Psoas muscle (tissue), 7 donors: ENCODE measurements at regions not wholly inside any gene's neighbourhood (a gene's known extent, or its start where the extent isn't known, plus 50 kb on each side); places are given as distances from the start of the nearest gene placed in this dataset.
"Not testable (repeated sequence)": the region's sequence is repeated elsewhere in the genome, so short reads cannot be mapped to it uniquely, and the experiment has no call there.

Experiments used
- ATAC-seq, 4 donors: fragments of 200-7000 bp; cut with Tn5 transposase; one replicate each; pipeline ENCODE4 v1.9.1; 2020; ENCODE audit warnings: moderate library complexity in 3 of 4, mild to moderate bottlenecking in 2 of 4
- DNase-seq, 2 donors: peaks; one replicate each; pipeline ENCODE4 v3.0.0-alpha.2; 2020
- H3K27ac ChIP-seq: fragments of 200-600 bp; one replicate; pipeline ENCODE4 v1.8.0; 2022
- H3K27me3 ChIP-seq, 3 donors: fragments of 200-600 bp in 1 of 3; one replicate each; pipeline versions ENCODE4 v1.6.1 to v1.8.0; 2013 to 2022; ENCODE audit warnings: low read length in 2 of 3, mild to moderate bottlenecking in 2 of 3, moderate library complexity in 1 of 3; ENCODE audit not compliant: insufficient read depth in 3 of 3
- H3K36me3 ChIP-seq, 2 donors: fragments of 200-600 bp in 1 of 2; one replicate each; pipeline versions ENCODE4 v1.6.1 to v1.8.0; 2013 to 2022; ENCODE audit warnings: low read depth in 1 of 2, mild to moderate bottlenecking in 1 of 2, moderate library complexity in 1 of 2; ENCODE audit not compliant: insufficient read depth in 1 of 2
- H3K4me1 ChIP-seq: fragments of 200-600 bp; one replicate; pipeline ENCODE4 v1.8.0; 2022
- H3K4me3 ChIP-seq: fragments of 200-600 bp; one replicate; pipeline ENCODE4 v1.8.0; 2022; ENCODE audit warnings: mild to moderate bottlenecking
- H3K9me3 ChIP-seq: fragments of 200-600 bp; one replicate; pipeline ENCODE4 v1.8.0; 2022
- CTCF ChIP-seq: fragments of 200-600 bp; IDR thresholded peaks from one replicate; pipeline ENCODE4 v1.8.0; 2022; ENCODE audit warnings: antibody characterized with exemption
- WGBS, 3 donors: extraction: QIAGEN DNeasy Blood & Tissue Kit; methylation state at CpG; one replicate each; pipeline versions ENCODE4 v1.1.6 to v1.1.7; 2013; 5-methylcytosine and 5-hydroxymethylcytosine counted together
- intact Hi-C, 2 donors: fragments of 100-400 bp; cut with DNase I; formaldehyde crosslinking; loops; one replicate each; pipeline versions ENCODE4 v1.11.0 to v1.14.2; 2022
- donor health status: healthy with polysubstance abuse.
- donor health status: DM: no; HTN: no; CAD: no; lungs with moderate emphysema.
- donor health status: Bipolar disorder and iron deficiency.
- donor health status: healthy.
- donor health status: DM: yes; HTN: yes; CAD: no.
- donor health status: DM: no; HTN: no; CAD: no.
- donor health status: DM: yes; HTN: yes; CAD: no.

DNA sequence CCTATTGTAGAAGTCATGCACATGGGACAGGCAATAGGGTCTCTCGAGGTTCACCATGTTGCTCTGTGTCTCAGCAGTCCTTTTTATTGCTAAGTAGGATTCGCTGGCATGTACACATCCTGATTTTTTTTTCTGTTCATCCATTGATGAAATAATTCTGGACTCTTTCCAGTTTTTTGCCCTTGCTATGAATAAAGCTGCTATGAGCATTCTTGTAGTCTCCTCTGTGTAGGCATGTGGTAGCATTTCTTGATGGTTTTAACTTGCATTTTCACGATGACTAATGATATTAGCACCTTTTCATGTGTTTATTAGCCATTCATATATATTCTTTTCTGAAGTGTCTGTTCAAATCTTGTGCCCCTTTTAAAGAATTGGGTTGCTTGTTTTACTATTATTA, 65.8 kb upstream of the EDAR start:
- H3K27ac ChIP-seq = no peak overlapping the region
- no peak for DNase-seq
- H3K27me3 ChIP-seq = no peaks in the 10 kb centered on the region
- H3K36me3 ChIP-seq = no peaks in the 10 kb centered on the region
- TF ChIP-seq CTCF = no peak
- H3K4me3 ChIP-seq = no peak overlapping the region
- no peak for ATAC-seq
- no peaks in the 10 kb centered on the region for H3K9me3 ChIP-seq
- 71 to 74% (median 71%) methylated on average over 3 of the region's 3 CpGs for whole genome bisulfite sequencing, 3 donors
- no peaks in the 10 kb centered on the region for H3K4me1 ChIP-seq
- intact Hi-C loops = no loop called here

DNA sequence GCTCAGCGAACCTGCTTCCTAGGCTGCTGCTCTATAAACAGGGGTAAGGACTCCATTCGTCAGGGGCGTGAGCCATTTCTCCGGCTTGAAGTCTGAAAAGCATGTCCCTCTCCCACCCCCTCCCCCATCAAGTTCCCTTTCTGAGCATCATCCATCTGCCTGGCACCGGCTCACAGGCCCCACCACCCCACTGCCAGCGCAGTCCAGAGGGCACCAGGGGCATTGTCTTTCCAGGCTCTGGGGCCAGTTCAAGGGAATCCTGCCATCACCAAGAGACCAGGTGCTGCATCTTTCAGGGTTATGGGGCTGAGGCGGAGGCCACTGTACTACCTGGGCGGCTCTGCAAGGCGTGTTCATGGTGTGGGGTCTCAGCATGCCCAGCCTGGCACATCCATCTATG, 64.7 kb upstream of the EDAR start:
- H3K9me3 ChIP-seq = no peaks in the 10 kb centered on the region
- whole genome bisulfite sequencing, 3 donors = 92 to 94% (median 93%) methylated on average over 9 of the region's 9 CpGs
- no peaks in the 10 kb centered on the region for H3K4me1 ChIP-seq
- H3K27me3 ChIP-seq = no peaks in the 10 kb centered on the region
- no peak overlapping the region for H3K4me3 ChIP-seq
- intact Hi-C loops = no loop called here
- ATAC-seq = no peak
- no peak overlapping the region for H3K27ac ChIP-seq
- no peak for TF ChIP-seq CTCF
- H3K36me3 ChIP-seq = no peaks in the 10 kb centered on the region
- no peak for DNase-seq

DNA sequence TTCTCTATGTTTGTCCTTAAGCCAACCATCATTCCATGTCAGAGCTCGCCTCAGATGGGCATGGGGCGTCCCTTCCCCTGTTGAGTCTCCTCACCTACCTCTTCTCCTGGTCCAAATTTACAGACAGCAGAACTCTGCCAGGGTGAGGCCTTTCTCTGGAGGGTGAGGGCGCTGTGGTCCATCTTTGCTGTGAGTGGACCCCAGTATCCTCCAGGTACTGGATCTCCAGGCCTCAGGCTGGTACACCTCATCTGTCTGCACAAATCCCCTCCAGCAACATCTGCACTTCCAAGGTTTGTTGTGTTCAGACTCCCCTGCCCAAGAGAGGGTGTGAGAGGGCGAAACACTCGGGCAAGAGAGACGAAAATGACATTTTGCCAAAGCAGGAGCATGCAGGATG, 63.9 kb upstream of the EDAR start:
- Histone ChIP-seq H3K4me1 (no peaks in the 10 kb centered on the region), H3K27me3 (no peaks in the 10 kb centered on the region), H3K9me3 (no peaks in the 10 kb centered on the region), H3K36me3 (no peaks in the 10 kb centered on the region), H3K4me3 (no peak overlapping the region), H3K27ac (no peak overlapping the region)
- no peak for TF ChIP-seq CTCF
- DNase-seq = no peak
- intact Hi-C loops = no loop called here
- 85 to 91% (median 85%) methylated on average over 6 of the region's 6 CpGs for WGBS, 3 donors
- ATAC-seq = no peak

GRCh38 chr2:109049022-109049421, 60.0 kb upstream of the EDAR start:
- H3K27me3 ChIP-seq = no peaks in the 10 kb centered on the region
- no peaks in the 10 kb centered on the region for H3K4me1 ChIP-seq
- DNase-seq (no peak), ATAC-seq (no peak)
- H3K4me3 ChIP-seq = no peak overlapping the region
- no peak overlapping the region for H3K27ac ChIP-seq
- H3K36me3 ChIP-seq = no peaks in the 10 kb centered on the region
- 82 to 86% (median 84%) methylated on average over 6 of the region's 6 CpGs for WGBS, 3 donors
- no peak for TF ChIP-seq CTCF
- intact Hi-C loops = no loop called here
- H3K9me3 ChIP-seq = no peaks in the 10 kb centered on the region

- no peak overlapping the region for H3K27ac ChIP-seq
- 67 to 94% (median 84%) methylated on average over 1 of the region's 1 CpG for WGBS, 3 donors
- DNase-seq = no peak
- intact Hi-C loops = no loop called here
- H3K36me3 ChIP-seq = no peaks in the 10 kb centered on the region
- no peaks in the 10 kb centered on the region for H3K27me3 ChIP-seq
- H3K9me3 ChIP-seq = no peaks in the 10 kb centered on the region
- H3K4me1 ChIP-seq = no peaks in the 10 kb centered on the region
- no peak for TF ChIP-seq CTCF
- H3K4me3 ChIP-seq = no peak overlapping the region
- no peak for ATAC-seq
Observed at GRCh38 chr2:109048163-109048562, 59.1 kb upstream of the EDAR start.

GRCh38 chr2:109047569-109047968, 58.5 kb upstream of the EDAR start:
- ATAC-seq, H3K4me3 ChIP-seq, H3K27me3 ChIP-seq, H3K36me3 ChIP-seq, H3K9me3 ChIP-seq, intact Hi-C loops, H3K27ac ChIP-seq, H3K4me1 ChIP-seq, DNase-seq: not testable (repeated sequence)
- 88 to 89% (median 89%) methylated on average over 5 of the region's 5 CpGs for WGBS, 3 donors
